HG03066 (cell line): ENCODE measurements at regions not wholly inside any gene's neighbourhood (a gene's known extent, or its start where the extent isn't known, plus 50 kb on each side); places are given as distances from the start of the nearest gene placed in this dataset.
"Not testable (repeated sequence)": the region's sequence is repeated elsewhere in the genome, so short reads cannot be mapped to it uniquely, and the experiment has no call there.

ENCODE experiments used
- ATAC-seq: cut with Tn5 transposase; IDR thresholded peaks from one replicate; pipeline ENCODE4 v1.9.1; 2021; ENCODE audit warnings: low read depth; ENCODE audit not compliant: unreplicated experiment

DNA sequence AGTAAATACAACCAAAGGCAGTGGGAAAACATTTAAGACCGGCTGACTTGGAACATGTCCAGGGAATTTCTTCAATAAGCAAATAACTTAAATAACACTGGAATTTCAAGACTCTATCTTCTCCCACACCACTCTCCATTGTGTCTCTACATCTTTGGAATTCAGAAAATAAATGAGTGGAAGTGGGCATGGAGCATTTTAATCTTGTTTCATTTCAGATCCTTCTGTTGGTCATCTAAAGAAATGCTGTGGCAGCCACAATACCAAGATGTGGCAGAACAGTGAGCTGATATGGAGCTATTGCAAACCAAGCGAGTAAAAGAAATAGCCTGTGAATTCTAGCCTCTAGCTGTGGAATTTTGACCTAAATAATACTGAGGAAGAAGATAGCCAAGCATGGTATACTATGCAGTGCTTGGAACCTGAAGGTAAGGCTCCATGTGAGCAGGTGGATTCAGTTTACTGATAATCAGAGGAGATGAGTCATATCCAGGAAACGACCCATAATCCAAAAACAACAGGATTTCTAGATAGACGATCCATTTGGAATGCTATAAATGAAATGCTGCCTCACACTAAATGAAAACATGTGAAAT is 157.1 kb upstream of the SCN7A start:
- ATAC-seq = no peak

DNA sequence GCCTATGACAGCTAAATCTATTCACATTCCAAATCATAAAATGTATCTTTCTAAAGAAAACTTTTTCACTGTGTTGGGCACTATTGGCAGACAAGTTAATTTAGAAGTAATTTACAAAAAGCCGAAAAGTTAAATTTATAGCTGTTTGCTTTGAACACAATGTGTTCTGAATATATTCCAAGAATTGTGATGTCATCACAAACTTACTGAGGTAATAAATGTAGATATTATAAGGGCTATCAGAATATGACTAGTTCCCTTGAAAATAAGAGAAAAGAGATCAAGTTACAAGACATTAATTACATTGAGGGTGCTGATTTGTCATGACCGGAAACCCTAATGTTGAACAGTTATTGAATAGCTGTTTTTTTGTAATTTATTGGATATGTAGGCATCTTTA is 153.9 kb upstream of the SCN7A start:
- no peak for ATAC-seq

DNA sequence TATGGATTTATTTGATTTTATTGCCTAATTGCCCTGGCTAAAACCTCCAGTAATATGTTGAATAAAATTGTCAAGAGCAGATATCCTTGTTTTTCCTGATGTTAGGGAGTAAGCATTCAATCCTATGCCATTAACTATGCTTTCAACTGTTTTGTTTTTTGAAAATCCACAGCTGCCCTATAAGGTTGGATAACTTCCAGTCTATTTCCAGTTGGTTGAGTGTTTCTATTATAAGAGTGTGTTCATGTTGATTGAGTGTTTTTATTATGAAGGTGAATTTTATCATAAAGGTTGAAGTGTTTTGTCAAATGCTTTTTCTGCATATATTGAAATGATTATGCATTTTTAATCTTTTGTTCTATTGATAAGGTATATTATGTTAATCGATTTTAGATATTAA is 149.9 kb upstream of the SCN7A start:
- ATAC-seq = no peak

DNA sequence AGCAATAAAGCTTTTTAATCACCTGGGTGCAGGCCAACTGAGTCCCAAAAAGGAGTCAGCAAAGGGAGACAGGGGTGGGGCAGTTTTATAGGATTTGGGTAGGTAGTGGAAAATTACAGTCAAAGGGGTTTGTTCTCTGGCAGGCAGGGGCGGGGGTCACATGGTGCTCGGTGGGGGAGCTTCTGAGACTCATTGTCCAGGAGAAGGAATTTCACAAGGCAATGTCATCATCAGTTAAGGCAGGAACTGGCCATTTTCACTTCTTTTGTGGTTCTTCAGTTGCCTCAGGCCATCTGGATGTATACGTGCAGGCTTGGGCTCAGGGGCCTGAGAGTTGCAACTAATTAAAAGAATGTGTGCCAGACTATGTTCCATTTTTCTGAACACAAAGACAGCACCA is 147.5 kb upstream of the SCN7A start:
- ATAC-seq = not testable (repeated sequence)

DNA sequence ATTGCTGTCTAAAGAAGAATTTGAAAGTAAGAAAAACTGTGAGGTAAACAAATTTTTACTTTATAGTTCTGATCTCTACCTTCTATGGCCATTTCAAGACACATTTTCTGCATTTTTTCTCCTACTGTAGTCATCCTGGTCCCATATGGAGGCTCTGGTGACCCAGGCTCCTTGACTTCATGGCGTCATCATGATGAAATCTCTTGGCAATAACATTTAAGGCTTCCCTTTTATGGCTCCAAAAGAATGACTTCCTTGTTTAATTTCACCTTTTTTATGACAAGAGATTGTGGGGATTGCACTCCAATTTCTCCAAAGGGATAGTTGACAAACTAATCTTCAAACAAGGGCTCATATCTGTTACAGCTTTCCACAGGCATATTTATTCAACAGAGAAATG is 143.0 kb upstream of the SCN7A start:
- ATAC-seq = no peak

DNA sequence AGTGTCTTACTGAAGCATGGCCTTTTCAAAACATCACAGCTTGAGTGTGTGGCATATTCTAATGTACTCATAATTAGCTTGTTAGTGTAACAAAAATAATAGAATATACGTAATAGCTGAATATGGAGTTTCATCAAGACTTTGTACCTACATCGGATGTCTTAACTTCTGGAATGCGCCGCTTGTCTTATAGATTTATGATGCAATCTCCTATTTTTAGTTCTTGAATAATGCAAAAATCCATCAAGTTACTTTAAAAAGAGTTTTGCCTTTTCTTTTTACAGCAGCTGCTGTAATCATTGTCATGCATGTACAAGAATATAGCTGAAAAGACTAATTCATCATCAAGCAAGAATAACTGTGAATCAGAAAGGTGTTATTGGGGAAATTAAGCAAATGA is 140.7 kb upstream of the SCN7A start:
- ATAC-seq = no peak

DNA sequence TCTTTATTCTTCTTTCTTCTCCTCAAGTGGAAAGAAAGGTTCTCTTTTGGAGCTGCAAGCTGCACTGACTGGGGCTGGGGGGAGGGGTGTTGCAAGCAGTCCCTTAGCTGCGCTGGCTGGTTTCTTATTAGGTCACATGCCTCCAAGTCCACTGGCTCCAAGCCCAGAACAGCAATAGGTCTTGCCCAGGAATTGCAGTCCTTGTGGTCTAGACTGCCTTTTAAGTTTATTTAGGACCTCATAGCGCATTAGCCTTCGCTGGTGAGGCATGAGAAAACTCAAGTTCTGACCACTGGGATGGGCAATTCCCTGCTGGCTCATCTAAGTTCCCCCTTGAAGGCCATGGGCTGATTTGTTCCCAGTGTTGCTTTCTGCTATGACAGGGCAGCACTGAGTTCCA is 138.6 kb upstream of the SCN7A start:
- no peak for ATAC-seq

DNA sequence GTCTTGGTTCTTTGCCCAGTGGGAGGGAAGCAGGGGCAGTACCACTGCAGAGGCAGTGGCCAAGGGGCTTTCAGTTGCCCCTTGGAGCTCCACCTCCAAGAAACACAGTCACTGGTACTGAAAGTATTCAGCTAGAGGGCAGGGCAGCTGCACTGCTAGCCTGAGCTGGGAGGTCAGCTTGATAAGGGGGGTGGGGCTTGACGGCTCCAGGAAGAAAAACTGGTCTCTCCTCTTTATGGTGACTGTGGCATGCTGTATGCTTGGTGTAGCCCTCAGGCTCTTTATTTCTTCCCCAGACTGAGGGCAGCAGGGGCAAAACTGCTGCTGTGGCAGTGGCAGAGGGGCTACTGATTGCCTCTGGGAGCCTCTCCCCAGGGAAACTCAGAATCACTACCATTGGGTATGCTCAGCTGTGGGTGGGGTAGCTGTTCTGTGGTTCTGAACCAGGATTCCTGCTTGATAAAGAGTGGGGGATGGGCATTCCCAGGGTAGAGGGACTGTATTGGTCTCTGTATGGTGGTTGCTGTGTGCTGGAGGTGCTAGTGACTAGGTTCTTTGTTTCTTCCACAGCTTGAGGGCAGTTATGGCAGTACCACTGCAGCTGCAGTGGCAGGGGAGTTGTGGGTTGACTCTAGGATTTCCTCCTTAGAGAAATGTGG is 134.6 kb upstream of the SCN7A start:
- no peak for ATAC-seq

DNA sequence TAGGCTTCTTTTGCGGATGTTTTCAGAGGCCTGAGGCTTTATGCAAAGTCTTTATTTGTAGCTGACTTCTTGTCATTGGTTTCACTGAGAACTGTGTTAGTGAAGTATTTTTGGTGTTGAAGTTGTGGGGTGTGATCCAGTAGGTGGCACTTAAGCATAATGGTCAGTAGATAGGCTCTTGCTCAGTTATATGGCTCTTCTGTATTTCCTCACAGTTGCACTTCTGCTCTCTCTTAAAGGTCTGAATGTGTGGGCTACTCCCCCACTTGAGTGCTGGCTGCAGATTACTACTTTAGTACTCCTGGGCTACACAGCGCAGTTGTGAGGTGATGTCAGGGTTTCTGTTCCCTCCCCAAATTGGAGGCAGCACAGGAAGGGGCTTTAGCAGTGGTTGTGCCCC is 133.8 kb upstream of the SCN7A start:
- no peak for ATAC-seq

DNA sequence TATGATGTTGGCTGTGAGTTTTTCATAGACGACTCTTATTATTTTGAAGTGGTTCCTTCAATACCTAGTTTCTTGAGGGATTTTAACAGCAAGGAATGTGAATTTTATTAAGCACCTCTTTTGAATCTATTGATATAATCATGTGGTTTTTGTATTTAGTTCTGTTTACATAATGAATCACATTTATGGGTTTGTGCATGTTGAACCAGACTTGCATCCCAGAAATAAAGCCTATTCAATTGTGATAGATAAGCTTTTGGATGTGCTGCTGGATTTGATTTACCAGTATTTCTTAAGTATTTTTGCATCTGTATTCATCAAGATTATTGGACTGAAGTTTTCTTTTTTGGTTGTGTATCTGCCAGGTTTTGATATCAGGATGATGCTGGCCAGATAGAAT is 131.6 kb upstream of the SCN7A start:
- no peak for ATAC-seq

DNA sequence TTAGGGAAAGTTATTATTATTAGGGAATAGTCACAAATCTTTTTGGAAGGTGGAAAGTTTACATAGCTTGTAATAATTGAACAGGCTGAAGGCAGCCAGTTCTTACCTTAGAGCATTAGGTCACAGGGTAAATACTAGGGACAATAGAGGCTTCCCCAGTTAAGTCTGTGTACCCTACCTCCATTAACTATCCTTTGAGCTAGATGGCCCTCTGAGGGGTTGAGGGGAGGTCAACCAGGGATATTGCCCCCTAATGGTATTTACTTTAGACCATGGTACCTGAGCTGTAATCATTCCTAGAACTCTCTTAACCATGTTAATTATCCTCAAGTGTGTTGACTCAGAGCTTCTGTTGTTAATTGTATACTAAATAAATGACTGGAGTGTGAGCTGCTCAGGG is 120.5 kb upstream of the SCN7A start:
- no peak for ATAC-seq

DNA sequence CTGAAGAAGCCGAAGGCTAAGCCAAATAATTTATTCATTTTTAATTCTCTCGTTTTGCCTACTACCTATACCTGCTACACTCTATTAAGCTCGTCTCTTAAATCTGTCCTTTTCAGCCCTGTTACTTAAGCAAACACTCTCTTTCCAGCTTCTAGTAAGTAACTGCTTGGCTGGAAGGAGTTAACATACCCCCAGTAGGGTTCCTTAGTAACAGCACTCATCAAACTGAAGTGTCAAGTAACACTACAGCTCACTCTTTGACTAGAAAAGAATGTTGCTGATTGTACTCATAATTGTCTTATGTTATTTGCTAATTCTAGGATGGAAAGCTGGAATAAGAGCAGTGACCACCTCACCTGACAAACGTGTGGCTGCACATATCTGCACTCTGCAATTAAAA is 120.0 kb upstream of the SCN7A start:
- no peak for ATAC-seq

DNA sequence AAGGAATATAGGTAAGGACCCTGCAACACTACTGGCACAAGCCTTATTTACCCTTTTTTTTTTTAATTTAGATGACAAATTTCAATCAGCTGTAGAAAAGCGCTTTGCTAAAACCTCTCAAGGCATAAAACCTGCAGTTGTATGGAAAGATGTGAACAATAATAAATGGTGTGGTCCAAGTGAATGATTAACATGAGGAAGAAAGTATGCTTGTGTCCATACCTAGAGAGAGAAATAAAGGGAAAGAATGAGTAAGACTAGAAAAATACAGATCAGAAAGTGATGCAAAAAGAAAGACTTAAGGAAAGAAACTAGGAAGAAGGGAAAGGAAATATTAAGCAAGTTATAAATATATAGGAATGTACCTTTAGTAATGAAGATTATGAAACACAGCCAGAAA is 119.2 kb upstream of the SCN7A start:
- no peak for ATAC-seq

DNA sequence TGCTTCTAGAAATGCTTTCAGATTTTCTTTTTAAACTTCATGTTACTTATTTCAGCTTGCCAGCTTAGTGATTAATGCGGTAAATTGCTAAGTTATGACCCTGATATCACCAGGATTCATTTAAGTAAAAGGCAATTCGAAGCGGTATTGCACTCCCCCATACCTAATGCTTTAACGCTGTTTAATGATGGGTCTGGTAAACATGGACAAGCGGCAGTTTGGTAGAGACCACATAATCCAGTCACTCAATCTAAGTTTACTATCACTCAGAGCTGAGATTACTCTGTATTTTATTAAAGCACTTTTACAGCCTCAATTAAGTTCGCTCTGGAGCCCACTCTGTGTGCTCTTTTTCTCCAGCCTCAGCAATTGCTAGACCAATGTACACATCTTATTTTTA is 118.2 kb upstream of the SCN7A start:
- ATAC-seq = no peak

DNA sequence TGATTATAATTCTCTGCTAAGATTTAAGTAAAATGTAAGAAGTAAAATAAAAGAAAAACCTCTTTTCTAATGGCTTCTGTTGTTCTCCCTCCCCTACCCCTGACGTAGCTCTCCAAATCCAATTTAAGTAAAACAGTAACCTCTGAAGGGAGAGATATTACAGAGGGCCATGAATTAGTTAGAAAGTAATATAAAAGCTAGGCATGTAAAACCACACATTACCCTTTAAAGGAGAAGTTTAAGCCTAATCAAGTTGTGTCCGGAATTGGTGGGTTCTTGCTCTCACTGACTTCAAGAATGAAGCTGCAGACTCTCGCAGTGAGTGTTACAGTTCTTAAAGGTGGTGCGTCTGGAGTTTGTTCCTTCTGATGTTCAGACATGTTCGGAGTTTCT is 116.9 kb upstream of the SCN7A start:
- no peak for ATAC-seq

DNA sequence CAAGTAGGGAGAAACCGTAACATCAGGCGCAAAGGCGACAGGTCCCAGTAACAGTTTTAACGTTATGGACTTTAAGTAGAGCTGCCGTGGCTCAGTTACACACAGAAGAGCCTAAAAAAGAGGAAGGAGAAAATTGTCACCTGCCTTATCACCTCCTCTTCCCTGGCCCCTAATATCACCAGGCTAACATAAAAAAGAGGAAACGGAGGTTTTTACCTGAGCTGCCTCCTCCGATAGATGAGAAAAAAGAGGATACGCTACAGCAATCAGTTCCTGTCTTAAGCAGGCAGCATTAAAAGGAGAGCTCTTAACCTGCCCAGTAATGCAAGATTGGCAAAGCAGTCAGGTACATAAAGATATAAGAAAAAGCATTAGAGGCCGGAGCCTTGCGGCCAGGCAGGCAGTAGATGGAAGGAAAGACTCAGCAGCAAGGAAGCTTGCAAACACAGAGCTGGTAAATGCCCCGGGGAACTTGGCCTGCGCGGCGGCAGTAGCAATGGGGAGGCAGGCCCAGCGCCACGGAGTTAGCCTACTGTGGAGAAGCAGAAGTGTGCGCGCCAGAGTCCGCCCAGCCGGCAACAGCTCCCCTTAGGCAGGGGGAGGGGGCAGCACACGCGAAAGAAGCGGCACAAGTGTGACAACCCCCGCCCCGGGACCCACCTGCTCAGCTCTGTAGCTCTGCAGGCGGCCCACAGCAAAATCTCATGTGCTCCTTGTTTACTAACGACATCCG is 116.3 kb upstream of the SCN7A start:
- ATAC-seq = no peak

DNA sequence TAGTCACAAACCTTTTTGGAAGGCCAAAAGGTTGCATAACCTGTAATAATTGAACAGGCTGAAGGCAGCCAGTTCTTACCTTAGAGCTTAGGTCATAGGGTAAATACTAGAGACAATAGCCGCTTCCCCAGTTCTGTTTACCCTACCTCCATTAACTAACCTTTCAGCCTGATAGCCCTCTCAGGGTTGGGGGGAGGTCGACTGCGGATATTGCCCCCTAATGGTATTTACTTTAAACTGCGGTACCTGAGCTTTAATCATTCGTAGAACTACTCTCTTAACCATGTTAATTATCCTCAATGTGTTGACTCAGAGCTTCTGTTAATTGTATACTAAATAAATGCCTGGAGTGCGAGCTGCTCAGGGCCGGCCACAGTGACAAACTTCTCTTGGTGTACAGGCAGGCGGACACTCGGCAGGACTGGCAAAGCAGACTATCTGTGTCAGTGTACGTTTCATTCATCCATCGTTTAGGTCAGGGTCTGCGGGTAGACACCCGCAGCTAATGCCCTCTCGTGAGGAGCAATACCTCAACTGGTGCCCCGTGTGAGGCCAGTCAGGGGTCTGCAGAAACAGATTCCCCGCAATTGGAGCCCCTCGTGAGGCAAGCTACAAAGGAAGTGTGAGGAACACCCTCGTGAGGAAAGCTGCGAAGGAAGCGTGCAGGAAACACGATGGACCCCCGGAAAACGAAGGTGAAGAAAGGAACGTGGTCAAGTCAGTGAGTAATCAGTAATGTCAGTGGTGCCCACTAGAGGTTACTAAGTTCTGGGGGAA is 115.3 kb upstream of the SCN7A start:
- ATAC-seq = no peak

DNA sequence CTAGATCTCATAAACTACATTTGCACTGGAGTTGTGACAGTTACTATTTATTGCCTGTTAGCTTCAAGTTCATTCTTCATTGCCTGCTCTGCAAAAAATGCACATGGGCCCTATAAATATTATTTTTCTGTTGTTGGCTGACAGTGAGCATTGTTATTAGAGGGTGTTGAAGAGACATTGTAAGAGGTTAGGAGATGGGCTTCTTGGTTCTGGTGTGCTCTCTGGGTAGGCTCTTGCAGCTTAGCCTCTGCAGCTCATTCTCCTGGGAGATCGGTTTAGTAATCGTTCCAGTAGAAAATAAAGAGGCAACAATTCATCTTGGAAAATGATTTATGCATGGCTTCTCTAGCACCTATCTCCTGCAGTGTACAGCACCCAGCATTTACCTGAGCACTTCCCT is 113.8 kb upstream of the SCN7A start:
- ATAC-seq = no peak

DNA sequence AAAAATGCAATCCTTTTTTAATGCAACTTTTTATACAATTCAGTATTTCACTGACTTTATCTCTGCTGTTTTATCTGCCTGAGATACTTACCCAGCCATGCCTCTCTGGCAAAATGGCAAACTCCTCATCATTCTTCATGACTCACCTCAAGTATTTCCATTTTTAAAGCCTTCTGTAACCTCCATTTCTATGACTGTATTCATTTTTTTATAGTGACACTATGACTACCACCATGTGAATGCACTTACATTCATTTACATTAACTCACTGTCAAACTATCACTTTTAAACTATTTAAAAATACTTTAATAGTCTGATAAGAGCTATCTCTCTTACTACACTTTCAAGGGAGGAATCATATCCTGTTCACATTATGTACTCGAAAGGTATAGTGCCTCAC is 99.4 kb upstream of the SCN7A start:
- ATAC-seq = no peak

DNA sequence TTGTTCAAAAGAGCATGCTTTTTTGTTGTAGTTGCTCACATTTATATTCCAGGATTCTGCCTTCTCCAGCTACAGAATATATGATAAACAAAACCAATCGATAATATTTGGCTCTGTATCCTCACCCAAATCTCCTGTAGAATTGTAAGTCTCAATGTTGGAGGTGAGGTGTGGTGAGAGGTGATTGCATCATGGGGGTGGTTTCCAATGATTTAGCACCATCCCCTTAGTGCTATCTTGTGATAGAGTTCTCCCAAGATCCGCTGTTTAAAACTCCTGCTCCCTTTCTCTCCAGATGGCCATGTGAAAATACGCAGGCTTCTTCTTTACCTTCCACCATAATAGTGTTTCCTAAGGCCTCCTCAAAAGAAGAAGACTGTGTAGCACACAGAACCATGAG is 98.7 kb upstream of the SCN7A start:
- ATAC-seq = no peak

DNA sequence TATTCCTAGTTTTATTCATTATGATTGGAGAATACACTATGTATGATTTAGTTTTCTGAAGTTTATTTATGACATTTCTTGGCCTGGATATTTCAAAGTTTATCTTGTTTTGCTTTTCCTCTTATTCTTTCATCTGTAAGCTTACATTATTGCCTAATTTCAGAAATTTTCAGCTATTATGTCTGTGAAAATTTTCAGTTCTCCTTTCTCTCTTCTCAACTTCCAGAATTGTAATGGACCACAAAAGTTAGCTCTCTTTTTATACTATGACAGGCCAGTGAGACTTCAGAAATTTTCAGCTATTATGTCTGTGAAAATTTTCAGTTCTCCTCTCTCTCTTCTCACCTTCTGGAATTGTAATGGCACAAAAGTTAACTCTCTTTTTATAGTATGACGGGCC is 97.2 kb upstream of the SCN7A start:
- ATAC-seq = no peak
